Stomach (tissue), 4 donors: ENCODE measurements at regions not wholly inside any gene's neighbourhood (a gene's known extent, or its start where the extent isn't known, plus 50 kb on each side); places are given as distances from the start of the nearest gene placed in this dataset.

Experiments
- EP300 ChIP-seq: sonication (generic); formaldehyde crosslinking; IDR thresholded peaks from one replicate; pipeline ENCODE4 v1.6.1; 2017; ENCODE audit warnings: antibody characterized with exemption
- POLR2A ChIP-seq, 4 donors: fragments of 450-650 bp; IDR thresholded peaks; one replicate each; pipeline ENCODE4 v1.6.1; 2016; ENCODE audit warnings: antibody characterized with exemption in 4 of 4, control low read depth in 2 of 4, mild to moderate bottlenecking in 1 of 4, moderate library complexity in 1 of 4
- POLR2AphosphoS5 ChIP-seq, 3 donors: sonication (generic); formaldehyde crosslinking; IDR thresholded peaks; one replicate each; pipeline ENCODE4 v1.6.1; 2016; ENCODE audit warnings: antibody characterized with exemption in 3 of 3
- TF ChIP-seq, protein P1 (sequence below), 7 experiments: fragments of 450-650 bp in 4 of 7; fragments of 200-600 bp in 3 of 7; sonication (generic) in 3 of 7; IDR thresholded peaks; one replicate each; pipeline ENCODE4 v1.5.1; 2016 to 2019; ENCODE audit warnings: antibody characterized with exemption in 7 of 7, control low read depth in 2 of 7, mild to moderate bottlenecking in 1 of 7

DNA sequence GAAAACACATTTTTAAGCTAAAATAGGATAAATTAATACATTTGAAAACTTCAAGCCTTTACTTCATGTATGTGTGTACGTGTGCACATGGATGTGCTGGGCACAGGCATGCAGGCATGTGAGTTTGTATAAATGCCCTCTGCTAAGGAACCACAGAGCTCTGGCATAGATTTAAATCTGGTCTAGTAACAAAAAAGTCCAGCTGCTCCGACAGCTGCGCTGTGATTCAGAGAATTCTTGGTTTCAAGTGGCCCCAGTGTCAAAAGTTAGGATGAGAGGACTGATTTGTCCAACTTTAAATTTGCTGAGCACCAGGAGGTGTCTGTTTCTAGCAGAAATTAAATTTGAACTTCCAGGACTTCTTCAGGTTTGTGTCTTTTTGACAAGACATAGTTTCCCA is 203.7 kb upstream of the TUT7 start:
- TF ChIP-seq, protein P1, sequence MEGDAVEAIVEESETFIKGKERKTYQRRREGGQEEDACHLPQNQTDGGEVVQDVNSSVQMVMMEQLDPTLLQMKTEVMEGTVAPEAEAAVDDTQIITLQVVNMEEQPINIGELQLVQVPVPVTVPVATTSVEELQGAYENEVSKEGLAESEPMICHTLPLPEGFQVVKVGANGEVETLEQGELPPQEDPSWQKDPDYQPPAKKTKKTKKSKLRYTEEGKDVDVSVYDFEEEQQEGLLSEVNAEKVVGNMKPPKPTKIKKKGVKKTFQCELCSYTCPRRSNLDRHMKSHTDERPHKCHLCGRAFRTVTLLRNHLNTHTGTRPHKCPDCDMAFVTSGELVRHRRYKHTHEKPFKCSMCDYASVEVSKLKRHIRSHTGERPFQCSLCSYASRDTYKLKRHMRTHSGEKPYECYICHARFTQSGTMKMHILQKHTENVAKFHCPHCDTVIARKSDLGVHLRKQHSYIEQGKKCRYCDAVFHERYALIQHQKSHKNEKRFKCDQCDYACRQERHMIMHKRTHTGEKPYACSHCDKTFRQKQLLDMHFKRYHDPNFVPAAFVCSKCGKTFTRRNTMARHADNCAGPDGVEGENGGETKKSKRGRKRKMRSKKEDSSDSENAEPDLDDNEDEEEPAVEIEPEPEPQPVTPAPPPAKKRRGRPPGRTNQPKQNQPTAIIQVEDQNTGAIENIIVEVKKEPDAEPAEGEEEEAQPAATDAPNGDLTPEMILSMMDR (IDR thresholded peaks at IDR 0.05): no peak
- TF ChIP-seq EP300: no peak
- no peak for TF ChIP-seq POLR2A (IDR thresholded peaks at IDR 0.05)
- no peak for TF ChIP-seq POLR2AphosphoS5 (IDR thresholded peaks at IDR 0.05)
